Neuronal stem cell (in vitro differentiated cells): ENCODE measurements at regions not wholly inside any gene's neighbourhood (a gene's known extent, or its start where the extent isn't known, plus 50 kb on each side); places are given as distances from the start of the nearest gene placed in this dataset.

Experiments used
- DNase-seq: peaks from one replicate; pipeline ENCODE4 v3.0.0-alpha.2; 2013; ENCODE audit warnings: low spot score
- H2AFZ ChIP-seq: one replicate; pipeline ENCODE4 v1.6.1; 2013; ENCODE audit warnings: mild to moderate bottlenecking, low read length, inconsistent platforms
- H2AK5ac ChIP-seq: 2 replicates; pipeline ENCODE4 v1.6.1; 2013; ENCODE audit warnings: low read depth, mild to moderate bottlenecking, inconsistent platforms, low read length, moderate library complexity, mixed read lengths
- H2BK120ac ChIP-seq: 2 replicates; pipeline ENCODE4 v1.6.1; 2013; ENCODE audit warnings: low read depth, mild to moderate bottlenecking, inconsistent platforms, low read length, moderate library complexity, mixed read lengths
- H2BK12ac ChIP-seq: one replicate; pipeline ENCODE4 v1.6.1; 2013; ENCODE audit warnings: low read length, inconsistent platforms
- H2BK15ac ChIP-seq: 2 replicates; pipeline ENCODE4 v1.6.1; 2013; ENCODE audit warnings: mild to moderate bottlenecking, low read length, inconsistent platforms, mixed read lengths
- H2BK5ac ChIP-seq: one replicate; pipeline ENCODE4 v1.6.1; 2013; ENCODE audit warnings: inconsistent platforms, mild to moderate bottlenecking, low read length, moderate library complexity
- H3K14ac ChIP-seq: one replicate; pipeline ENCODE4 v1.6.1; 2013; ENCODE audit warnings: low read length, inconsistent platforms
- H3K18ac ChIP-seq: 2 replicates; pipeline ENCODE4 v1.6.1; 2013; ENCODE audit warnings: low read length, inconsistent platforms
- H3K23ac ChIP-seq: 2 replicates; pipeline ENCODE4 v1.6.1; 2013; ENCODE audit warnings: low read depth, mild to moderate bottlenecking, mixed read lengths, low read length, inconsistent platforms; ENCODE audit not compliant: poor library complexity
- H3K27ac ChIP-seq: replicated peaks from 3 replicates; pipeline ENCODE4 v1.5.1; 2013; ENCODE audit warnings: low read length, inconsistent platforms
- H3K27me3 ChIP-seq, 3 experiments: 2 replicates each; pipeline ENCODE4 v1.6.1; 2013; ENCODE audit warnings: low read length in 3 of 3, mild to moderate bottlenecking in 2 of 3, inconsistent platforms in 1 of 3, low read depth in 1 of 3, mixed read lengths in 1 of 3, moderate library complexity in 1 of 3; ENCODE audit not compliant: control insufficient read depth in 3 of 3, insufficient read depth in 3 of 3
- H3K36me3 ChIP-seq, 2 donors: replicated peaks in 1 of 2; 2 replicates each; pipeline ENCODE4 v1.6.1; 2013; ENCODE audit warnings: low read length in 2 of 2; ENCODE audit not compliant: control insufficient read depth in 2 of 2, insufficient read depth in 2 of 2
- H3K4ac ChIP-seq: 2 replicates; pipeline ENCODE4 v1.6.1; 2013; ENCODE audit warnings: inconsistent platforms, mild to moderate bottlenecking, low read length, moderate library complexity
- H3K4me1 ChIP-seq, 2 donors: 1 replicate in 1 of 2; 2 replicates in 1 of 2; pipeline ENCODE4 v1.6.1; 2013; ENCODE audit warnings: low read length in 2 of 2, low read depth in 1 of 2; ENCODE audit not compliant: control insufficient read depth in 2 of 2, insufficient read depth in 1 of 2
- H3K4me2 ChIP-seq: one replicate; pipeline ENCODE4 v1.6.1; 2013; ENCODE audit warnings: mild to moderate bottlenecking, low read length, inconsistent platforms; ENCODE audit not compliant: insufficient read depth, poor library complexity, severe bottlenecking
- H3K4me3 ChIP-seq, 2 donors: 2 replicates each; pipeline ENCODE4 v1.5.1; 2013; ENCODE audit warnings: low read length in 2 of 2, mild to moderate bottlenecking in 2 of 2, inconsistent platforms in 1 of 2, moderate library complexity in 1 of 2
- H3K79me1 ChIP-seq: one replicate; pipeline ENCODE4 v1.6.1; 2013; ENCODE audit warnings: low read depth, mild to moderate bottlenecking, inconsistent platforms, low read length, moderate library complexity
- H3K9ac ChIP-seq: one replicate; pipeline ENCODE4 v1.6.1; 2013; ENCODE audit warnings: mild to moderate bottlenecking, low read depth, low read length, inconsistent platforms; ENCODE audit not compliant: poor library complexity
- H3K9me3 ChIP-seq, 2 donors: replicated peaks in 1 of 2; 2 replicates each; pipeline versions ENCODE3 to v1.6.1; 2013; ENCODE audit warnings: low read length in 2 of 2, mild to moderate bottlenecking in 2 of 2, inconsistent platforms in 1 of 2, low read depth in 1 of 2, mixed read lengths in 1 of 2, moderate library complexity in 1 of 2; ENCODE audit not compliant: control insufficient read depth in 2 of 2, insufficient read depth in 1 of 2
- H4K8ac ChIP-seq: one replicate; pipeline ENCODE4 v1.6.1; 2013; ENCODE audit warnings: low read depth, mild to moderate bottlenecking, inconsistent platforms, low read length, moderate library complexity
- H4K91ac ChIP-seq: one replicate; pipeline ENCODE4 v1.6.1; 2013; ENCODE audit warnings: low read length, low read depth, mild to moderate bottlenecking, inconsistent platforms; ENCODE audit not compliant: poor library complexity
- WGBS, 2 donors: extraction: QIAGEN DNeasy Blood & Tissue Kit; methylation state at CpG; one replicate each; pipeline ENCODE4 v1.1.7; 2013; ENCODE audit warnings: missing lambda C conversion rate in 2 of 2, mixed read lengths in 1 of 2; ENCODE audit not compliant: insufficient read length in 2 of 2, insufficient replicate concordance in 1 of 2; ENCODE audit errors: extremely low coverage in 2 of 2; 5-methylcytosine and 5-hydroxymethylcytosine counted together

- no peak overlapping the region for H3K9ac ChIP-seq
- no peak overlapping the region for H4K8ac ChIP-seq
- H3K9me3 ChIP-seq: no peaks in the 10 kb centered on the region
- no peak overlapping the region for H2BK12ac ChIP-seq
- no peak overlapping the region for H3K18ac ChIP-seq
- H2BK5ac ChIP-seq: no peak overlapping the region
- no peak overlapping the region for H2AK5ac ChIP-seq
- no peak overlapping the region for H3K14ac ChIP-seq
- H2AFZ ChIP-seq: no peak overlapping the region
- H2BK120ac ChIP-seq: no peak overlapping the region
- WGBS, 2 donors: no CpG with 5 or more reads among the region's 1 CpG
- H3K27me3 ChIP-seq: no peaks in the 10 kb centered on the region
- H3K4me1 ChIP-seq: peaks cover 6 to 7% of the 10 kb centered on the region in 2 donors
- no peak overlapping the region for H2BK15ac ChIP-seq
- no peak overlapping the region for H3K27ac ChIP-seq
- H3K4me2 ChIP-seq: no peak overlapping the region
- no peak overlapping the region for H3K4ac ChIP-seq
- no peak overlapping the region for H4K91ac ChIP-seq
- H3K23ac ChIP-seq: no peak overlapping the region
- H3K79me1 ChIP-seq: no peaks in the 10 kb centered on the region
- H3K36me3 ChIP-seq: no peaks in the 10 kb centered on the region
- no peak for DNase-seq
- no peak overlapping the region for H3K4me3 ChIP-seq
These were observed 389.5 kb downstream of the KCNRG start for GRCh38 chr13:50404769-50405168.

GRCh38 chr13:50406831-50407230 is 391.6 kb downstream of the KCNRG start:
- Histone ChIP-seq H3K4me2 (no peak overlapping the region), H3K79me1 (no peaks in the 10 kb centered on the region), H4K8ac (no peak overlapping the region), H2BK15ac (no peak overlapping the region), H2AFZ (no peak overlapping the region), H3K36me3 (no peaks in the 10 kb centered on the region), H3K4ac (no peak overlapping the region), H3K27ac (no peak overlapping the region), H2BK120ac (no peak overlapping the region), H3K9ac (no peak overlapping the region), H3K4me3 (no peak overlapping the region), H2BK5ac (no peak overlapping the region), H3K23ac (no peak overlapping the region), H2AK5ac (no peak overlapping the region), H4K91ac (no peak overlapping the region), H3K27me3 (no peaks in the 10 kb centered on the region), H3K4me1 (peaks cover under 1 to 3% of the 10 kb centered on the region in 2 donors), H2BK12ac (no peak overlapping the region), H3K14ac (no peak overlapping the region), H3K9me3 (no peaks in the 10 kb centered on the region), H3K18ac (no peak overlapping the region)
- WGBS, 2 donors: no CpG with 5 or more reads among the region's 3 CpGs
- DNase-seq: no peak

GRCh38 chr13:50408068-50408467 is 392.8 kb downstream of the KCNRG start:
- no peaks in the 10 kb centered on the region for H3K79me1 ChIP-seq
- no peak overlapping the region for H2BK120ac ChIP-seq
- no peak overlapping the region for H3K4me3 ChIP-seq
- no peak overlapping the region for H3K9ac ChIP-seq
- H2BK12ac ChIP-seq: no peak overlapping the region
- H2AFZ ChIP-seq: no peak overlapping the region
- H4K91ac ChIP-seq: no peak overlapping the region
- H4K8ac ChIP-seq: no peak overlapping the region
- no peak overlapping the region for H2BK5ac ChIP-seq
- H2BK15ac ChIP-seq: no peak overlapping the region
- H3K14ac ChIP-seq: no peak overlapping the region
- no peak for DNase-seq
- no peak overlapping the region for H3K4me2 ChIP-seq
- peaks cover 0 to 3% of the 10 kb centered on the region in 2 donors for H3K4me1 ChIP-seq
- H2AK5ac ChIP-seq: no peak overlapping the region
- no peaks in the 10 kb centered on the region for H3K36me3 ChIP-seq
- no CpG with 5 or more reads among the region's 3 CpGs for WGBS, 2 donors
- H3K4ac ChIP-seq: no peak overlapping the region
- no peaks in the 10 kb centered on the region for H3K9me3 ChIP-seq
- no peak overlapping the region for H3K27ac ChIP-seq
- no peaks in the 10 kb centered on the region for H3K27me3 ChIP-seq
- H3K23ac ChIP-seq: no peak overlapping the region
- H3K18ac ChIP-seq: no peak overlapping the region

GRCh38 chr13:50409220-50409619 is 394.0 kb downstream of the KCNRG start:
- Histone ChIP-seq H3K18ac (no peak overlapping the region), H2BK5ac (no peak overlapping the region), H3K23ac (no peak overlapping the region), H3K27me3 (no peaks in the 10 kb centered on the region), H3K9ac (no peak overlapping the region), H2BK120ac (no peak overlapping the region), H3K36me3 (no peaks in the 10 kb centered on the region), H3K9me3 (no peaks in the 10 kb centered on the region), H3K4me3 (no peak overlapping the region), H2AFZ (no peak overlapping the region), H2BK12ac (no peak overlapping the region), H3K4me1 (peaks cover 0 to 3% of the 10 kb centered on the region in 2 donors), H3K4ac (no peak overlapping the region), H3K4me2 (no peak overlapping the region), H4K91ac (no peak overlapping the region), H2BK15ac (no peak overlapping the region), H4K8ac (no peak overlapping the region), H3K14ac (no peak overlapping the region), H3K79me1 (no peaks in the 10 kb centered on the region), H3K27ac (no peak overlapping the region), H2AK5ac (no peak overlapping the region)
- DNase-seq: no peak
- no CpG with 5 or more reads among the region's 2 CpGs for WGBS, 2 donors
